Lower lobe of right lung (tissue), 2 donors: ENCODE measurements at regions not wholly inside any gene's neighbourhood (a gene's known extent, or its start where the extent isn't known, plus 50 kb on each side); places are given as distances from the start of the nearest gene placed in this dataset.

Experiments used
- ATAC-seq, 2 donors: fragments of 200-7000 bp; cut with Tn5 transposase; one replicate each; pipeline ENCODE4 v1.9.1; 2020 to 2022; ENCODE audit warnings: mild to moderate bottlenecking in 2 of 2, moderate library complexity in 2 of 2
- DNase-seq: peaks from one replicate; pipeline ENCODE4 v3.0.0-alpha.2; 2020
- H3K27ac ChIP-seq: fragments of 200-600 bp; one replicate; pipeline ENCODE4 v1.8.0; 2022
- H3K27me3 ChIP-seq: fragments of 200-600 bp; one replicate; pipeline ENCODE4 v1.8.0; 2022; ENCODE audit warnings: low read depth
- H3K36me3 ChIP-seq: fragments of 200-600 bp; one replicate; pipeline ENCODE4 v1.8.0; 2022; ENCODE audit warnings: mild to moderate bottlenecking
- H3K4me1 ChIP-seq: fragments of 200-600 bp; one replicate; pipeline ENCODE4 v1.8.0; 2022
- H3K4me3 ChIP-seq: fragments of 200-600 bp; one replicate; pipeline ENCODE4 v1.8.0; 2022; ENCODE audit warnings: mild to moderate bottlenecking
- H3K9me3 ChIP-seq: fragments of 200-600 bp; one replicate; pipeline ENCODE4 v1.8.0; 2022
- intact Hi-C: fragments of 100-400 bp; cut with DNase I; formaldehyde crosslinking; loops from one replicate; pipeline ENCODE4 v1.11.0; 2022
- TF ChIP-seq, protein P1 (sequence below): fragments of 200-600 bp; IDR thresholded peaks from one replicate; pipeline ENCODE4 v1.8.0; 2022; ENCODE audit warnings: antibody characterized with exemption, mild to moderate bottlenecking
- donor health status: DM: no; HTN: yes; CAD: no; lungs with severe emphysema.

DNA sequence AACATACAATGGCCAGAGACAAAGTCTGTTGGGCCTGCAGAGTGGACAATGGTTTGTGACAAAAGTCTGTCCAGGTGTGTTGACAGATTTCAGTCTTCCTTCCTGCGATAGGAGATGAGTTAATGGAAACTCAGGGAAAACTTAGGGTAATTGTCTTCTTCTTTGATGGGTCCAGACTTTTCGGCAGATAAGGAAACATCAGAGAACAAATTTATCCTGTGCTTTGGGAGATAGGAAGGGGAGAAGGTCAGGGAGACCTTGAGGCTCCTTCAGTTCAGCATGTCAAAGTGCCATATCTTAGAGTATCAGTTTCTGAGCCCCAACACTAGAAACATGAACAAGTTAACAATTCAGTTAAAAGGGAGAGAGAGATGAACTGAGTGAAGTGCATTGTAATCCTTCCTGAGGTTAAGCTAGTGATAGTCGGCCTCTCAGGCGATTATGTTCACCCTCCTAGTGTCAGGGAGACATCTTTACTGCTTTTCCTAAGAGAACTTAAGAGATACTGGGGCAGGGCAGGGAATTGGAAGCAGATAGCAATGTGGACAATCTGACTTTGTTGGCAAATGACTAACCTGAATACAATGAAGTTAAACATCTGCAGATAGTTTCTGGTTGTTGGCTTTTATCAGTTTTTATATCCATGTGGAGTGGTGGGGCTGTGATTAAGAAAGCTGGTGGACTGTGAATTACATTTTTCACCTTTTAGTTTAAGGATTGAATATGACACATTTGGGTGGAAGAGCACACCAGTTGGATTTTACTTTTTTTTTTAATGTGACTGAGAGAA, 248.8 kb upstream of the FN1 start:
- no peaks in the 10 kb centered on the region for H3K27me3 ChIP-seq
- no peak overlapping the region for H3K4me3 ChIP-seq
- ATAC-seq (no peak), DNase-seq (no peak)
- intact Hi-C loops: no loop called here
- TF ChIP-seq, protein P1, sequence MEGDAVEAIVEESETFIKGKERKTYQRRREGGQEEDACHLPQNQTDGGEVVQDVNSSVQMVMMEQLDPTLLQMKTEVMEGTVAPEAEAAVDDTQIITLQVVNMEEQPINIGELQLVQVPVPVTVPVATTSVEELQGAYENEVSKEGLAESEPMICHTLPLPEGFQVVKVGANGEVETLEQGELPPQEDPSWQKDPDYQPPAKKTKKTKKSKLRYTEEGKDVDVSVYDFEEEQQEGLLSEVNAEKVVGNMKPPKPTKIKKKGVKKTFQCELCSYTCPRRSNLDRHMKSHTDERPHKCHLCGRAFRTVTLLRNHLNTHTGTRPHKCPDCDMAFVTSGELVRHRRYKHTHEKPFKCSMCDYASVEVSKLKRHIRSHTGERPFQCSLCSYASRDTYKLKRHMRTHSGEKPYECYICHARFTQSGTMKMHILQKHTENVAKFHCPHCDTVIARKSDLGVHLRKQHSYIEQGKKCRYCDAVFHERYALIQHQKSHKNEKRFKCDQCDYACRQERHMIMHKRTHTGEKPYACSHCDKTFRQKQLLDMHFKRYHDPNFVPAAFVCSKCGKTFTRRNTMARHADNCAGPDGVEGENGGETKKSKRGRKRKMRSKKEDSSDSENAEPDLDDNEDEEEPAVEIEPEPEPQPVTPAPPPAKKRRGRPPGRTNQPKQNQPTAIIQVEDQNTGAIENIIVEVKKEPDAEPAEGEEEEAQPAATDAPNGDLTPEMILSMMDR: no peak
- H3K36me3 ChIP-seq: no peaks in the 10 kb centered on the region
- H3K27ac ChIP-seq: no peak overlapping the region
- no peaks in the 10 kb centered on the region for H3K9me3 ChIP-seq
- H3K4me1 ChIP-seq: peaks cover 14% of the 10 kb centered on the region

DNA sequence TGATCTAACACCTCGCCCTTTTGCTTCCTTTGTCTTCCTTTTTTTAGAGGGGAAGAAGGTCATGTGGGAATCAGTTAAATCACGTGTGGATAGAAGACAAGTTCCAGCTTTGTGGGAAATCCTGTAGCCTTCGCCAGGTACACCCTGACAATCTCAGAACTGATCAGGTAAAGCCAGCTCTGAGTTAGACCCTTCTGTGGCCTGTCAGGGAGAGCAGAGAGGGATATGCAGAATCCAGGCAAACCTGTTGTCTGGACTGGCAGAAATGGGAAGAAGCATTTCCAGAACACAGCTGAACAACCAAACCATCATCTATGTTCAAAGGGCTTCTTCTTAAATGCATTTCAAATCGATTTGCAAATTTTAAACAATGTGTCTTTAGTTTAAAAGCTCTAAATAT, 247.4 kb upstream of the FN1 start:
- Histone ChIP-seq H3K4me3 (no peak overlapping the region), H3K27ac (no peak overlapping the region), H3K9me3 (no peaks in the 10 kb centered on the region), H3K36me3 (no peaks in the 10 kb centered on the region), H3K4me1 (peaks cover 14% of the 10 kb centered on the region), H3K27me3 (no peaks in the 10 kb centered on the region)
- DNase-seq: no peak
- ATAC-seq: no peak
- intact Hi-C loops: no loop called here
- TF ChIP-seq, protein P1: no peak

DNA sequence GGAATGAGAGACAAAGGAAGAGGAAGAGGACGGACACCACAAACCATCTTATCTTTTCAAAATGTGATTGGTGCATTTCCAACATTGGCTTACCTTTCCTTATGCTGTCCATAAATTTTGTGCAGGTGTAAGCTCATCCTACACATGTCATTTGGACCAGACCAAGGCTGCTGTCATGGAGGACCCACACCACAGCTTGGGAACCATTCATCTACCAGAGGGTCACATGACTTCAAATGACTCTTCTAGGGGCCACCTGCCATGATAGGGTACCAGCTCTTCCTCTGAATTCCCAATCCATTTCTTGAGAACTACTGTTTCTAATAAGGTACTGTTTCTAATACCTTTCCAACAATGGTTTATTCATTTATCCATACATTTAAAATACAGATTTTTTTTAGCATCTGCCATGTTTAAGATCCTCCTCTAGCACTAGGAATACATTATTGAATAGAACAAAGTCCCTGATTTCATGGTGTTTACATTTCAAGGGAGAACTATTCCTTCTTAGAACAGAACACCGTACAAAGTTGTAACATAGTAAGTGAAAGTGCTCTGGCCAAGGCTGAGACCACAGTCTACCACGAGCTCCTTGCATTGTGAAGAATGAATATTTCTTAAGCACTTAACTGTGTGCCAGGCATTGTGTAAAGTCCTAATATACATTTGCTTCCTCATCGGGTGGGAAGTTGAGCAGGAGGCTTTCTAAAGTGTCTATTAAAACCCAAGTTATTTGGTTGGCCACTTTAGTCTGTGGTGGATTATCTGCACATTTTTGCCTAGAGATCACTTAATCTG, 246.1 kb upstream of the FN1 start:
- no peaks in the 10 kb centered on the region for H3K9me3 ChIP-seq
- no peaks in the 10 kb centered on the region for H3K27me3 ChIP-seq
- peaks cover 19% of the 10 kb centered on the region for H3K4me1 ChIP-seq
- intact Hi-C loops: no loop called here
- no peak overlapping the region for H3K4me3 ChIP-seq
- TF ChIP-seq, protein P1: no peak
- ATAC-seq (peak; percentile 60 to 72), DNase-seq (no peak)
- no peaks in the 10 kb centered on the region for H3K36me3 ChIP-seq
- H3K27ac ChIP-seq: peak overlapping the region; percentile 4

DNA sequence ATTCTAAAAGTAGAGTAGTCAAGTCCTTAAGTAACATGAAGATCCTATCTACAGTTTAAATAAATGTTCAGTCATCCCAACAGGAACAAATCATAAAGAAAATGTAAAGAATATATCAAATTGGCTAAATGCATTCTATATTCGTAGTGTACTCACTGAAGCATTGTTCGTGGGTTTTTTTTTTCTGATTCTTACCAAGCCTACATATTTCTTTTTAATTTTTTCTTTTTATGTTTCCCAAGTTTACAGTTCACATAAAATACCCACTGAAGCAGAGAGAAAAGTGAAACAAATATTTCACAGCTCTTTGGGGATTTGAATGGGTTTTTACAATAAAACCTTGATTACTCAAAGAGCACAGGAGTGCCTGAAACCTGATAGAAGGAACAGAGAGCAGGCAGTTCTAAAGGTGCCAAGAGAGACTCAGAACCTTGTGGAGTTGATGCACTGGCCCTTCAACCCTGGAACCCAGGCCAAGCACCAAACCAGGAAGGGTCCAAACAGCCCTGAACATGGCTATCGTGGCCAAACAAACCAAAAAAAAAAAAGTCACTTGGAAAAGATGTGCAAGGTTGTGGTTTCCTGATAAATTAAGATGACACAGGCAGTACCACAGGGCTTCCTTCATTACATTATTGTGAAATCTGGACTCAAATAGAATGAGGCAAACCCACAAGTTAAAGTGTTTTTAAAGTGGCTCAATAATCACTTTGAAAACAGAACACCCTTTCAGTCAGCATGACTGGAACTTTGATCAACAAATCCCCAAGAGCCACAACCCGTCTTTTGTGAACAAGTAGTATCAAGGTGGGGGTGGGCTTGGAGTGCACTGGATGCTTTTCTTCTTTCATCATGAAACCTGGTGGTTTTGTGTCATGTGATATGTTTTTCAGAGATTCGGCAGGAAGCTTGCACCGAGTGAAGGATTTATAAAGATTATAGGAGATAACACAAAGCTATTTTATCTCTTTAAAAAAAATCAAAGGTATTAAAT, 245.0 kb upstream of the FN1 start:
- no peaks in the 10 kb centered on the region for H3K9me3 ChIP-seq
- peaks cover 19% of the 10 kb centered on the region for H3K4me1 ChIP-seq
- no peaks in the 10 kb centered on the region for H3K27me3 ChIP-seq
- H3K27ac ChIP-seq: peak overlapping the region; percentile 4
- ATAC-seq: peak; percentile 88 to 91
- DNase-seq: no peak
- intact Hi-C loops: no loop called here
- H3K4me3 ChIP-seq: no peak overlapping the region
- TF ChIP-seq, protein P1: no peak
- H3K36me3 ChIP-seq: no peaks in the 10 kb centered on the region

DNA sequence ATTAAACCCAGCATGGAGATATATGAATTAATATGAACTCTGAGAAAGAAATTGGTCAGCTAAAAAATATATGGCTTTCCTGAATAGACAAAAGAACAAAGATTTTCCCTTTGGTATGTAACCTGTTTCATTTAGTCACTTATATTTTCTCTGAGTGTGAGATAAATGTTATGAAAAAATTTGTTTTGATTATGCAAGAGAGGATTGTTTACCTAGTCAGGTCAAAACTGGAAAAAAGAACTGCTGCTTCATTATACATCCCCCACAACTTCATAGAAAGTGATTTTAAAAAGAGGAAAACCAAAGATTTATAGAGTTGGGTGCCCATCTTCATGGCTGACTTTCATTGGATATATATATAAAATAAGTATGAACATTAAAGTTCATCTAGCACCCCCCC, 242.2 kb upstream of the FN1 start:
- intact Hi-C loops: no loop called here
- TF ChIP-seq, protein P1: no peak
- H3K36me3 ChIP-seq: no peaks in the 10 kb centered on the region
- peaks cover 19% of the 10 kb centered on the region for H3K4me1 ChIP-seq
- no peak overlapping the region for H3K27ac ChIP-seq
- H3K9me3 ChIP-seq: no peaks in the 10 kb centered on the region
- no peak overlapping the region for H3K4me3 ChIP-seq
- no peaks in the 10 kb centered on the region for H3K27me3 ChIP-seq
- DNase-seq (no peak), ATAC-seq (no peak)
